Fibroblast of peridontal ligament (primary cell): ENCODE measurements at regions not wholly inside any gene's neighbourhood (a gene's known extent, or its start where the extent isn't known, plus 50 kb on each side); places are given as distances from the start of the nearest gene placed in this dataset.
"Not testable (repeated sequence)": the region's sequence is repeated elsewhere in the genome, so short reads cannot be mapped to it uniquely, and the experiment has no call there.

Experiments
- DNase-seq: peaks from one replicate; pipeline ENCODE4 v3.0.0-alpha.2; 2010; ENCODE audit errors: extremely low read depth

DNA sequence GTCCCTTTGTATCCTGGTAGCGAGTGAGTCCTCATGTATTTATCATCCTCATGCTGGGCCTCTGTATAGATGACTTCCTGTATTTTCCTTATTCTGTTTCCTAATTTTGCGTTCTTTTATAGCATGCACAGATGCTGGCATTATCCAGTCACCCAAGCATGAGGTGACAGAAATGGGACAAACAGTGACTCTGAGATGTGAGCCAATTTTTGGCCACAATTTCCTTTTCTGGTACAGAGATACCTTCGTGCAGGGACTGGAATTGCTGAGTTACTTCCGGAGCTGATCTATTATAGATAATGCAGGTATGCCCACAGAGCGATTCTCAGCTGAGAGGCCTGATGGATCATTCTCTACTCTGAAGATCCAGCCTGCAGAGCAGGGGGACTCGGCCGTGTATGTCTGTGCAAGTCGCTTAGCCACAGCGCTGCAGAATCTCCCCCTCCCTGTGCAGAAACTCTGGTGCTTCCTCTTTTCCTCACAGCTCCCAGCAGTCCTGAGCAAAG is 183.1 kb upstream of the PRSS58 start:
- no peak for DNase-seq

- peak; percentile 76 for DNase-seq
Measured at GRCh38 chr7:142440219-142440905, 182.5 kb upstream of the PRSS58 start.

GRCh38 chr7:142439739-142440138 is 181.9 kb upstream of the PRSS58 start:
- no peak for DNase-seq

DNA sequence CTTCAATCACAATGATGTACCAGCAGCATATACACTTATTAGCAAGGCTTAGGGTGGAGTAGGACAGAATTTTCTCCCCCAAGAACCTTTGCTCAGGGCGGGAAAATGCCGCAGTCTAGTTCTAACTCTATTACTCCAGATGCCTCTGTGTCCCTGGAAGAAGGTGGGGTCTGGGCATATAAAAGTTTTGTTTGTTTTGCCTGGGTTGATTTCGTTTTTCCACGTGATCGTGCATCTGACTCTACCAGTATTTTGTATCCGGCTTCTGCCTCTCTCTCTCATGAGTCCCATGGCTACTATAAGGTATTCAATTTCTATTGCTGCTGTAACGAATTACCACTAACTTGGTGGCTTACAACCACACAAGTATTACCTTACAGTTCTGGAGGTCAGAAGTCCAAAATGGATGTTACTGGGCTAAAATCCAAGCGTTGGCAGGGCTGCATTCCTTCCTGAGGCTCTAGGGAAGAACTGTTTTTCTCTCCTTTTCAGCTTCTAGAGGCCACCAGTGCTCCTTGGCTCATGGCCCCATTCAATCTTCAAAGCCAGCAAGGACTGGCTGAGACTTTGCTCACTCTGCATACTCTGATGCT is 181.2 kb upstream of the PRSS58 start:
- DNase-seq: peak; percentile 67

DNA sequence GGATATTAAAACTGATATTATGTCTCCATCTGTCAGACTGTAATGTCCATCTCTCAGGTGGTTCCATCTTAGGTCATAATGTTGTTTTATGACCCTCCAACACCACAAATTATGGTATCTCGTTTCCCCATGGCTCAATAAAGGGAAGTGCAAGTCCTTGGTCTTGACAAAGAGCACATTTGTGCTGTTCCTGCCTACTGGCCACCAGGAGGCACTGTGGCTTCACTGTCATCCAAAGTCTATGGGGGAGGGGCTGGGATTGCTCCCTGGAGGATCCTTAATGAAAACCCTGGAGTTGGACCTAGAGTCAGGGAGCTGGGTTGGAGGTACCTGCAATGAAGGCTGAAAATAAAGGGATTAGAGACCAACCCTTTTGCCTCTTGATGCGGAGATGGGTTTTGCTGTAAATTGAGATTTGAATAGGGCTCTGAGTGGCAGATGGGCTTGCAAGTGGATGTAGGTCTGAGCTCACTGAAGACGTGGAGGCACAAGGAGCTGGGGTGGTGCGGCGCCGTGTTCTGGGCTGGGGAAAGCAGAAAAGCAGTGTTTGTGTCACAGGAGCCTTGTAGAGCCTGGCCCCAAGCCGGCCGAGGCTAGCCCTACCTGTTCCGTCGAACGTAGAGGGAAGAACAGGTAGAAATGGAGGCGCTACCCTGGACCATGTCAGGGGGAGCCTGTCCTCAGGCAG is 180.5 kb upstream of the PRSS58 start:
- DNase-seq: peak; percentile 31

- no peak for DNase-seq
Measured at GRCh38 chr7:142437741-142438140, 179.9 kb upstream of the PRSS58 start.

- no peak for DNase-seq
Measured at GRCh38 chr7:142436601-142437000, 178.7 kb upstream of the PRSS58 start.

DNA sequence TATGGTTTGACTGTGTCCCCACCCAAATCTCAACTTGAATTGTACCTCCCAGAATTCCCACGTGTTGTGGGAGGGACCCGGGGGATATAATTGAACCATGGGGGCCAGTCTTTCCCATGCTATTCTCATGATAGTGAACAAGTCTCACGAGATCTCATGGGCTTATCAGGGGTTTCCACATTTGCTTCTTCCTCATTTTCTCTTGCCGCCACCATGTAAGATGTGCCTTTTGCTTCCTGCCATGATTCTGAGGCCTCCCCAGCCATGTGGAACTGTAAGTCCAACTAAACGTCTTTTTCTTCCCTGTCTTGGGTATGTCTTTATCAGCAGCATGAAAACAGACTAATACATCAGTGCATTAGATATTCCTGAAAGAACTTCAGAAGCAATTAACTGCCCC is 177.7 kb upstream of the PRSS58 start:
- DNase-seq: not testable (repeated sequence)

GRCh38 chr7:142434666-142435167 is 176.9 kb upstream of the PRSS58 start:
- no peak for DNase-seq

GRCh38 chr7:142434133-142434532 is 176.3 kb upstream of the PRSS58 start:
- DNase-seq: not testable (repeated sequence)

DNA sequence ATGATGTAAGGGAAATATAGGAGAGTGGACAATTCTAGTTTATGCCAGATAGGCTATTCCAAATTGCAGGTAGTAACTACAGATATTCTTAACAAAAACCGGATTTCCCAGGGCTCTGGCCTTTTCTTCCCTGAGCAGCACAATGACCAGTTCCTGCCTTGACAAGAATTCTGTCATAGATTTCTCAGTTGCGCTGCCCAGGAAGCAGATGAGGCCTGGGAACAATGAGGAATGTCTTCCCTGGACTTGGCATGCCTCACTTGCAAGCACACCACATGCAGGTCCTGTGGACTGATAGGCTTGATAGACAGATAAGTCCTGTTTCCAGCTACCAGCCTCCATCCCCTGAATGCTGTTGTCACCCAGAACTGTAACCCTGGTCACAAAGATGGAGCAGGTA is 174.5 kb upstream of the PRSS58 start:
- no peak for DNase-seq

- DNase-seq: peak; percentile 40
Measured at GRCh38 chr7:142431491-142431890, 173.6 kb upstream of the PRSS58 start.

DNA sequence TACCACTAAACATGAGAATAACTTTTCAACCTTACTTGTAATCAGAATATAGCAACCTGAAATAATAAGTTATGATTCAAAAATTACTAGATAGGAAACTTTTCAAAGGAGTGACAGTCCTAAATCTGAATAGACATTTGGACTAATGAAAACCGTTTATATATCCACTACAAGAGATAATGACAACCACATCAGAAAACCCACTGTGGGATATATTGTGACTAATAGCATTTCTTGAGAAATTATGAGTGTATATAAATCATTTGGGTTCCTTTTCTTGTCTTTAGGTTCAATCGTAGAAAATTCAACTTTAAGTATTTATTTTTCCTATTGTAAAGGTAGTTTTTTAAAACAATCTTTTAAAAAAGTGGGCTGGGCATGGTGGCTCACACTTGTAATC is 170.2 kb upstream of the PRSS58 start:
- DNase-seq: no peak

DNA sequence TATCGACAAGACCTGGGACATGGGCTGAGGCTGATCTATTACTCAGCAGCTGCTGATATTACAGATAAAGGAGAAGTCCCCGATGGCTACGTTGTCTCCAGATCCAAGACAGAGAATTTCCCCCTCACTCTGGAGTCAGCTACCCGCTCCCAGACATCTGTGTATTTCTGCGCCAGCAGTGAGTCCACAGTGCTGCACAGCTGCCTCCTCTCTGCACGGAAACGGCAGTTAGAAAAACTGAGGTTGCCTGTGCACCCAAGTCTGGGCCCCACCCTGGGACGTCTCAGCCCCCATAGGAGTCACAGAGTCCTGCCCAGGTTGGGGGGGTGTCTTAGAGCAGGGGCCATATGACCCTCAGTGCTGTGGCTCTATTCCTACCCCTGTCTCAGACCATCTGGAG is 167.4 kb upstream of the PRSS58 start:
- no peak for DNase-seq

DNA sequence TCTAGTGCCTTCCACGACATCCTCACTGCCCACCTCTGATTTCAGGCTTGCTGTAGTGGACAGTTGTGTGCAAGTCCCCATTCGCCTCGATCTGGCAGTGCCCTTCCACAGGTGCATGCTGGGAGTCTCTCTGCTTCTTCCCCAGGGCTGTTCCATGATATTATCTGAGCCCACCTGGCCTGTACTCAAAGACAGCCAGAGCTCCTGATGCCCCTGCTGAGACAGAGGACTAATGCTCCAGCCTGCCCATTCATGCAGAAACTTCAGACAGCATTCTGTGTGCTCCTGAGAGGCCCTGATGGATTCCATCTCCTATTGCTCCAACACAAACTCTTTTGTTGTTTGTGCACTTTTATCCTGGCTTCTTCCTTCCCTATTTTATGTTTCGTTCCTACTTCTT is 164.8 kb upstream of the PRSS58 start:
- no peak for DNase-seq

- DNase-seq: peak; percentile 60
Measured at GRCh38 chr7:142420554-142421362, 162.9 kb upstream of the PRSS58 start.

DNA sequence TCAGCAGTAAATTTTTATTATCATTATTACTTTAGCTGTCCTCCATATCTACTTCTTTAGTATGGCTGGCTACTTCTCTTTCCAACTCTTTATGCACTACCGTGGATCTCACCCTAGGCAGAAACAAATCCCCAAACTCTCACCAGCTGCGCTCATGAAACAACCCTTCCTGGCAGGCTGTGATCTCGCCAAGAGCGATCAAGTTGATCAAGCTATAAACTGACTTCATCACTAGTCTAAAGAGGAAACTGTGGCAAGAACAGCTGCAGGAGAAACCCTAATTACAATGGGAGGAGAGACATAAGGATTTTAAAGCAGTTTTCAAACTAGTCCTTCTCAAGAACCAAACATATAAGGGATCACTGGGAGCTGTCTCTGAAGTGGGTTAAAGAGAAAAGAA is 160.5 kb upstream of the PRSS58 start:
- no peak for DNase-seq

DNA sequence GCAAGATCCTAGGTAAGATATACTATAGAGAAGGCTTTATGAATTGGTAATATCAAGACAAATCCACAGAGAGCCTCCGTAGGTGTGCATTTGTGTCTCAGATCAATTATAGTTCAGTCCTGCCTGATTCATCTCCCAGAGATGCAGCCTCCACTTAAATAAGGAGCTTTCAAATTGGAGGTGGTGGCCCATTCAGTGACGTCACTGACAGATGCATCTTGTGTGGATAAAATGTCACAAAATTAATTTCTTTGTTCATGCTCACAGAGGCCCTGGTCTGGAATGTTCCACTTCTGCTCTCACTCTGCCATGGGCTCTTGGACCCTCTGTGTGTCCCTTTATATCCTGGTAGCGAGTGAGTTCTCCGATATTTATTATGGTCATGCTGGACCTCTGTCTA is 157.1 kb upstream of the PRSS58 start:
- no peak for DNase-seq

DNA sequence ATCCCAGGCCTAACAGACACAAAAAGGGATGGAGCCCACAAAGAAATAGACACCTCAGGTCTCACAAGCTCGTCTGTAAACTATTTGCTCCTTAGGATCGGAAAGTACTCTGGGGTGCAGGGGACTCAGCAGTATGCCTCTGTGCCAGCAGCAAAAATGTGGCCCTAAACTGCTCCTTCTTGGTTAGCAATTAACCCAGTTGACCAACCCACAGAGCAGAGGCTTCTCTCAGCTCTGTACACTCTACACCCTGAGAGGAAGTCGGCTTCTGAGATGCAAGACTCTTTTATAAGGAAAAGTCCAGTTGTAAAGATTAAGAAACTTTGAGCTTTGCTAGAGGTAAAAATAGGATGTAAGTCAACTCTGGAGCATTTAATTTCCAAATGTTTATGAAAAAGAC is 156.3 kb upstream of the PRSS58 start:
- DNase-seq: no peak

DNA sequence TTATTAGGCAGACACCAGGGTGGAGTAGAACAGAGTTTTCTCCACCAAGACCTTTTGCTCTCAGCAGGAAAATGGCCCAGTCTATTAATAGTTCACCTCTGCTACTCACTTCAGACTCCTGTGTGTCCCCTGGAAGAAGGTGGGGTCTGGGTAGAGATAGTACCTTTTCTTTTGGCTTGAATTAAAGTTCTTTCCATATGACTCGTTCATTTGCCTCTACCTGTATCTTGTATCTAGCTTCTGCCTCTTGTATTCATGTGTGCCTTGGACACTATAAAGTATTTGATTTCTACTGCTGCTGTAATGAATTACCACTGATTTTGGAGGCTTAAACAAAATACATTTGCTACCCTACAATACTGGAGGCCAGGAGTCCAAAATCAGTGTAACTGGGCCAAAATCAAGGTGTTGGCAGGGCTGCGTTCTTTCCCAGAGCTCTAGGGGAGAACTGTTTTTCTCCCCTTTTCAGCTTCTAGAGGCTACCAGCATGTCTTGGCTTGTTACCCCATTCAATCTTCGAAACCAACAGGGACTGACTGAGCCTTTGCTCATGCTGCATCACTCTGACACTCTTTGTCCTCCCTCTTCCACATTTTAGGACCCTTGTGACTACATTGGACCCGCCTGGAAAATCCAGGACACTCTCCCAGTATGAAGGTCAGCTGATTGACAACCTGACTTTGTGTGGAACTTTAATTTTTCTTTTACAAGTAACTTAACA is 155.6 kb upstream of the PRSS58 start:
- DNase-seq: no peak

DNA sequence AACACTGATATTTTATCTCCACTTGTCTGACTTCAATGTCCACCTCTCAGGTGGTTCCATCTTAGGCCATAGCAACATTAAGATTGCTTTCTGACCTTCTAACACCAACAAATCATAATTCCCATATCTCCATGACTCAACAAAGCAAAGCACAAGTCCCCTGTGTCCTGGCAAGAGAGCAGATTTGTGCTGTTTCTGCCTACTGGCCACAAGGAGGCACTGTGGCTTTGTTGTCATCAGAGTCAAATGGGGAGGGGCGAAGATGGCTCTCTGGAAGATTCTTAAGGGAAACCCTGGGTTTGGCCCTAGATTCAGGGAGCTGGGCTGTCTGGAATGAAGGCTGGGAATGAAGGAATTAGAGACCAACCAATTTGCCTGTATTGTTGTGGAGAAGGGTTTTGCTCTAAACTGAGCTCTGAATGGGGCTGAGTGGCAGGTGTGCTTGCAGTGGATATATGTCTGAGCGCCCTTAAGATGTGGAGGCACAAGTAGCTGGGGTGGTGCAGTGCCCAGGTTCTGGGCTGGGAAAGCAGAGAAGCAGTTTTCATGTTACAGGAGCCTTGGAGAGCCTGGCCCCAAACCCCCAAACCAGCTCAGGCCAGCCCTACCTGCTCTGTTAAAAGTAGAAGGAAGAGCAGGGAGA is 154.8 kb upstream of the PRSS58 start:
- peak; percentile 75 for DNase-seq
